ENCODE measurements at regions not wholly inside any gene's neighbourhood (a gene's known extent, or its start where the extent isn't known, plus 50 kb on each side); places are given as distances from the start of the nearest gene placed in this dataset.

GRCh38 chr5:60161340-60161934, 267.9 kb upstream of the PDE4D start:
- TF ChIP-seq SP1 (IDR thresholded peaks at IDR 0.05): no peak
- TF ChIP-seq CTCF (IDR thresholded peaks at IDR 0.05; ENCODE audit: low read depth, low read length, missing input control): peak; percentile 37
- no peak for TF ChIP-seq GABPA (IDR thresholded peaks at IDR 0.05 in 1 of 2, conservative IDR thresholded peaks at IDR 0.05 in 1 of 2)
- no peak for TF ChIP-seq REST (IDR thresholded peaks at IDR 0.05)
- TF ChIP-seq YY1 (IDR thresholded peaks at IDR 0.05): no peak
- no peak for TF ChIP-seq JUND (IDR thresholded peaks at IDR 0.05)
- TF ChIP-seq TAF1 (conservative IDR thresholded peaks at IDR 0.05): no peak
- no peak for TF ChIP-seq RXRA (IDR thresholded peaks at IDR 0.05)
- TF ChIP-seq MAX (IDR thresholded peaks at IDR 0.05): no peak
- peak; percentile 49 to 73 for TF ChIP-seq RAD21 (IDR thresholded peaks at IDR 0.05)

All from liver (tissue), 3 donors.